A673 (cell line): ENCODE measurements at regions not wholly inside any gene's neighbourhood (a gene's known extent, or its start where the extent isn't known, plus 50 kb on each side); places are given as distances from the start of the nearest gene placed in this dataset.

Experiments used
- BruUV-seq: library from RNA; stranded (reverse); fragments of 400-500 nt; replicated peaks from 2 replicates; lab custom pipeline; 2021; lab: Mats Ljungman, UMichigan
- CTCF ChIA-PET: fragments of 300-600 bp; sonication (Branson Sonifier 250); formaldehyde crosslinking; loops from one replicate; lab custom pipeline; 2022; ENCODE audit warnings: antibody characterized with exemption; lab: Charles Lee
- POLR2A ChIA-PET: fragments of 300-600 bp; sonication (Branson Sonifier 250); formaldehyde crosslinking; loops from one replicate; lab custom pipeline; 2022; ENCODE audit warnings: antibody characterized with exemption; ENCODE audit not compliant: low non-redundant PET; lab: Charles Lee
- DNase-seq: peaks from one replicate; pipeline ENCODE4 v3.0.0-alpha.2; 2015; ENCODE audit warnings: low spot score
- H3K27ac ChIP-seq: fragments of 200-600 bp; sonication (generic); 2 replicates; pipeline ENCODE4 v1.5.1; 2016; ENCODE audit warnings: mixed run types, low read depth, mild to moderate bottlenecking, mixed read lengths, antibody characterized with exemption, low read length; ENCODE audit not compliant: poor library complexity, severe bottlenecking
- H3K27me3 ChIP-seq: fragments of 200-600 bp; sonication (generic); replicated peaks from 2 replicates; pipeline ENCODE4 v1.6.1; 2017; ENCODE audit warnings: mixed run types, low read depth, mild to moderate bottlenecking, mixed read lengths, antibody characterized with exemption, low read length; ENCODE audit not compliant: insufficient read depth, poor library complexity
- H3K36me3 ChIP-seq: fragments of 200-600 bp; sonication (generic); 2 replicates; pipeline ENCODE4 v1.6.1; 2016; ENCODE audit warnings: mixed run types, mild to moderate bottlenecking, mixed read lengths, antibody characterized with exemption, low read length; ENCODE audit not compliant: insufficient read depth, poor library complexity, severe bottlenecking
- H3K4me1 ChIP-seq: fragments of 200-600 bp; sonication (generic); 2 replicates; pipeline ENCODE4 v1.6.1; 2017; ENCODE audit warnings: mixed run types, mild to moderate bottlenecking, mixed read lengths, antibody characterized with exemption, low read length; ENCODE audit not compliant: insufficient read depth, poor library complexity, severe bottlenecking
- H3K4me3 ChIP-seq: fragments of 200-600 bp; sonication (generic); 2 replicates; pipeline ENCODE4 v1.5.1; 2016; ENCODE audit warnings: low read depth, mixed run types, mild to moderate bottlenecking, mixed read lengths, low read length; ENCODE audit not compliant: poor library complexity, severe bottlenecking
- H3K9me3 ChIP-seq: fragments of 200-600 bp; sonication (generic); 2 replicates; pipeline ENCODE4 v1.6.1; 2016; ENCODE audit warnings: mixed run types, low read depth, mild to moderate bottlenecking, mixed read lengths, antibody characterized with exemption, low read length; ENCODE audit not compliant: poor library complexity, severe bottlenecking
- CTCF ChIP-seq: fragments of 300-800, 200-600 bp; sonication (generic); conservative IDR thresholded peaks from 2 replicates; pipeline ENCODE4 v1.5.1; 2017; ENCODE audit warnings: low read depth, mild to moderate bottlenecking, antibody characterized with exemption, low read length, moderate library complexity, mixed read lengths
- EZH2 ChIP-seq: fragments of 200-600 bp; sonication (generic); IDR thresholded peaks from 2 replicates; pipeline ENCODE4 v1.6.1; 2017; ENCODE audit warnings: borderline replicate concordance, low read depth, mild to moderate bottlenecking, mixed read lengths, antibody characterized with exemption, low read length; ENCODE audit not compliant: poor library complexity, severe bottlenecking
- intact Hi-C: fragments of 100-400 bp; cut with micrococcal nuclease; formaldehyde crosslinking; loops from one replicate; pipeline ENCODE4 v1.10.0; 2022; ENCODE audit not compliant: unreplicated experiment

- Histone ChIP-seq H3K9me3 (no peaks in the 10 kb centered on the region), H3K4me1 (peaks cover 49% of the 10 kb centered on the region), H3K27me3 (no peaks in the 10 kb centered on the region), H3K27ac (peak overlapping the region; percentile 20), H3K4me3 (no peak overlapping the region), H3K36me3 (no peaks in the 10 kb centered on the region)
- no TSS peak for BruUV-seq
- DNase-seq, result peak; percentile 55
- intact Hi-C loops, result no loop called here
- POLR2A ChIA-PET, result no interaction called here
- no peak for TF ChIP-seq EZH2
- no peak for TF ChIP-seq CTCF
- CTCF ChIA-PET, result no interaction called here
These were observed 89.9 kb upstream of the RALGAPA2 start for GRCh38 chr20:20802328-20802727.

- no TSS peak for BruUV-seq
- Histone ChIP-seq H3K36me3 (no peaks in the 10 kb centered on the region), H3K4me3 (no peak overlapping the region), H3K27ac (no peak overlapping the region), H3K9me3 (no peaks in the 10 kb centered on the region), H3K27me3 (no peaks in the 10 kb centered on the region), H3K4me1 (peaks cover 42% of the 10 kb centered on the region)
- ChIA-PET POLR2A (no interaction called here), CTCF (no interaction called here)
- no peak for DNase-seq
- intact Hi-C loops, result no loop called here
- TF ChIP-seq CTCF, result no peak
- no peak for TF ChIP-seq EZH2
These were observed 87.4 kb upstream of the RALGAPA2 start for GRCh38 chr20:20799716-20800312.

- intact Hi-C loops, result no loop called here
- peaks cover 37% of the 10 kb centered on the region for H3K4me1 ChIP-seq
- no peak for TF ChIP-seq EZH2
- no peak for TF ChIP-seq CTCF
- no peak overlapping the region for H3K4me3 ChIP-seq
- no peaks in the 10 kb centered on the region for H3K36me3 ChIP-seq
- no peaks in the 10 kb centered on the region for H3K27me3 ChIP-seq
- H3K9me3 ChIP-seq, result no peaks in the 10 kb centered on the region
- H3K27ac ChIP-seq, result no peak overlapping the region
- no TSS peak for BruUV-seq
- POLR2A ChIA-PET, result no interaction called here
- CTCF ChIA-PET, result no interaction called here
- DNase-seq, result no peak
These were observed 85.3 kb upstream of the RALGAPA2 start for GRCh38 chr20:20797521-20798310.
